ENCODE measurements at regions not wholly inside any gene's neighbourhood (a gene's known extent, or its start where the extent isn't known, plus 50 kb on each side); places are given as distances from the start of the nearest gene placed in this dataset.
"Not testable (repeated sequence)": the region's sequence is repeated elsewhere in the genome, so short reads cannot be mapped to it uniquely, and the experiment has no call there.

GRCh38 chr10:129063212-129063611, 403.8 kb upstream of the MGMT start:
- no peak for DNase-seq

- DNase-seq: no peak
Observed at GRCh38 chr10:129063877-129064276, 403.2 kb upstream of the MGMT start.

GRCh38 chr10:129066529-129066928, 400.5 kb upstream of the MGMT start:
- DNase-seq: not testable (repeated sequence)

GRCh38 chr10:129071411-129071810, 395.6 kb upstream of the MGMT start:
- DNase-seq: not testable (repeated sequence)

GRCh38 chr10:129074939-129075338, 392.1 kb upstream of the MGMT start:
- DNase-seq: no peak

GRCh38 chr10:129075508-129075907, 391.5 kb upstream of the MGMT start:
- no peak for DNase-seq

GRCh38 chr10:129075927-129076326, 391.1 kb upstream of the MGMT start:
- no peak for DNase-seq

- DNase-seq: no peak
Observed at GRCh38 chr10:129078346-129078745, 388.7 kb upstream of the MGMT start.

- no peak for DNase-seq
Observed at GRCh38 chr10:129078746-129079145, 388.3 kb upstream of the MGMT start.

- no peak for DNase-seq
Observed at GRCh38 chr10:129079705-129080104, 387.3 kb upstream of the MGMT start.

GRCh38 chr10:129085811-129086210, 381.2 kb upstream of the MGMT start:
- DNase-seq: no peak

GRCh38 chr10:129089341-129089740, 377.7 kb upstream of the MGMT start:
- no peak for DNase-seq

- DNase-seq: no peak
Observed at GRCh38 chr10:129090165-129090564, 376.9 kb upstream of the MGMT start.

- DNase-seq: no peak
Observed at GRCh38 chr10:129090618-129091366, 376.2 kb upstream of the MGMT start.

- no peak for DNase-seq
Observed at GRCh38 chr10:129093641-129094040, 373.4 kb upstream of the MGMT start.

GRCh38 chr10:129094233-129094632, 372.8 kb upstream of the MGMT start:
- DNase-seq: no peak

GRCh38 chr10:129094861-129095260, 372.2 kb upstream of the MGMT start:
- no peak for DNase-seq

GRCh38 chr10:129095680-129096064, 371.4 kb upstream of the MGMT start:
- DNase-seq: no peak

GRCh38 chr10:129096065-129096984, 370.7 kb upstream of the MGMT start:
- no peak for DNase-seq

- DNase-seq: no peak
Observed at GRCh38 chr10:129097776-129098330, 369.2 kb upstream of the MGMT start.

GRCh38 chr10:129098517-129098916, 368.5 kb upstream of the MGMT start:
- DNase-seq: no peak

- no peak for DNase-seq
Observed at GRCh38 chr10:129099486-129099885, 367.6 kb upstream of the MGMT start.

- no peak for DNase-seq
Observed at GRCh38 chr10:129099992-129100391, 367.0 kb upstream of the MGMT start.

All from NCI-H226 (cell line).